Body of pancreas (tissue), 4 donors: ENCODE measurements at regions not wholly inside any gene's neighbourhood (a gene's known extent, or its start where the extent isn't known, plus 50 kb on each side); places are given as distances from the start of the nearest gene placed in this dataset.
"Not testable (repeated sequence)": the region's sequence is repeated elsewhere in the genome, so short reads cannot be mapped to it uniquely, and the experiment has no call there.

Experiments used
- CTCF ChIP-seq, 7 experiments: fragments of 450-650 bp in 4 of 7; fragments of 200-600 bp in 3 of 7; sonication (generic) in 3 of 7; IDR thresholded peaks; one replicate each; pipeline ENCODE4 v1.5.1; 2016 to 2019; ENCODE audit warnings: antibody characterized with exemption in 7 of 7
- POLR2A ChIP-seq, 3 donors: fragments of 450-650 bp; IDR thresholded peaks; one replicate each; pipeline ENCODE4 v1.6.1; 2016; ENCODE audit warnings: antibody characterized with exemption in 3 of 3, mild to moderate bottlenecking in 2 of 3

- not testable (repeated sequence) for TF ChIP-seq CTCF, POLR2A (IDR thresholded peaks at IDR 0.05)
Observed at GRCh38 chr6:69454619-69455018, 342.2 kb downstream of the LMBRD1 start.
